Activated CD4-positive, alpha-beta memory T cell treated with anti-CD3 and anti-CD28 coated beads for 36 hours (primary cell): ENCODE measurements at regions not wholly inside any gene's neighbourhood (a gene's known extent, or its start where the extent isn't known, plus 50 kb on each side); places are given as distances from the start of the nearest gene placed in this dataset.
"Not testable (repeated sequence)": the region's sequence is repeated elsewhere in the genome, so short reads cannot be mapped to it uniquely, and the experiment has no call there.

Source experiments
- CTCF ChIA-PET: fragments of 350-600 bp; sonication (Branson Sonifier 250); formaldehyde crosslinking; loops from one replicate; lab custom pipeline; 2021; ENCODE audit warnings: antibody characterized with exemption, inconsistent platforms; lab: Charles Lee
- POLR2A ChIA-PET: fragments of 350-600 bp; sonication (Branson Sonifier 250); formaldehyde crosslinking; loops from one replicate; lab custom pipeline; 2021; ENCODE audit warnings: antibody characterized with exemption; lab: Charles Lee
- DNase-seq: peaks from one replicate; pipeline ENCODE4 v3.0.0-alpha.2; 2020
- H3K27ac Mint-ChIP-seq: one replicate; pipeline ENCODE4 v1.8.0; 2021; ENCODE audit warnings: mixed read lengths
- H3K27me3 Mint-ChIP-seq: one replicate; pipeline ENCODE4 v1.8.0; 2021; ENCODE audit warnings: mixed read lengths
- H3K36me3 Mint-ChIP-seq: one replicate; pipeline ENCODE4 v1.8.0; 2021; ENCODE audit warnings: mixed read lengths
- H3K4me1 Mint-ChIP-seq: one replicate; pipeline ENCODE4 v1.8.0; 2021; ENCODE audit warnings: low read depth, mixed read lengths
- H3K4me3 Mint-ChIP-seq: one replicate; pipeline ENCODE4 v1.8.0; 2021; ENCODE audit warnings: mild to moderate bottlenecking, mixed read lengths
- H3K9me3 Mint-ChIP-seq: one replicate; pipeline ENCODE4 v1.8.0; 2021; ENCODE audit warnings: mixed read lengths
- intact Hi-C: fragments of 100-400 bp; cut with micrococcal nuclease; formaldehyde crosslinking; loops from one replicate; pipeline ENCODE4 v1.15.1; 2023

GRCh38 chr13:111573801-111574200 lies 253.4 kb downstream of the TEX29 start:
- POLR2A ChIA-PET: no interaction called here

GRCh38 chr13:111575276-111575675 lies 254.8 kb downstream of the TEX29 start:
- intact Hi-C loops: no loop called here
- no peak overlapping the region for H3K27ac Mint-ChIP-seq
- DNase-seq: no peak
- no peak overlapping the region for H3K4me3 Mint-ChIP-seq
- H3K36me3 Mint-ChIP-seq: peaks cover 2% of the 10 kb centered on the region
- no peaks in the 10 kb centered on the region for H3K27me3 Mint-ChIP-seq
- no peaks in the 10 kb centered on the region for H3K4me1 Mint-ChIP-seq
- CTCF ChIA-PET: no interaction called here
- POLR2A ChIA-PET: no interaction called here
- peaks cover 20% of the 10 kb centered on the region for H3K9me3 Mint-ChIP-seq

More at GRCh38 chr13:111573801-111574200, 253.4 kb downstream of the TEX29 start:
- Mint-ChIP-seq H3K4me3 (no peak overlapping the region), H3K27me3 (peaks cover under 1% of the 10 kb centered on the region), H3K4me1 (no peaks in the 10 kb centered on the region), H3K27ac (no peak overlapping the region), H3K36me3 (peaks cover 2% of the 10 kb centered on the region), H3K9me3 (peaks cover 23% of the 10 kb centered on the region)
- DNase-seq: no peak
- intact Hi-C loops: no loop called here
- CTCF ChIA-PET: no interaction called here

- Mint-ChIP-seq H3K36me3 (peaks cover 2% of the 10 kb centered on the region), H3K4me3 (no peak overlapping the region), H3K4me1 (no peaks in the 10 kb centered on the region), H3K9me3 (peaks cover 20% of the 10 kb centered on the region), H3K27ac (no peak overlapping the region), H3K27me3 (no peaks in the 10 kb centered on the region)
- CTCF ChIA-PET: no interaction called here
- POLR2A ChIA-PET: no interaction called here
- intact Hi-C loops: no loop called here
- no peak for DNase-seq
Observed at GRCh38 chr13:111575719-111576118, 255.3 kb downstream of the TEX29 start.

- intact Hi-C loops: no loop called here
- ChIA-PET POLR2A (no interaction called here), CTCF (no interaction called here)
Observed at GRCh38 chr13:111577208-111577828, 256.9 kb downstream of the TEX29 start.

GRCh38 chr13:111577956-111578605 lies 257.6 kb downstream of the TEX29 start:
- H3K27ac Mint-ChIP-seq: no peak overlapping the region
- no peaks in the 10 kb centered on the region for H3K4me1 Mint-ChIP-seq
- ChIA-PET POLR2A (no interaction called here), CTCF (no interaction called here)
- no peak for DNase-seq
- intact Hi-C loops: no loop called here
- peaks cover 2% of the 10 kb centered on the region for H3K36me3 Mint-ChIP-seq
- H3K27me3 Mint-ChIP-seq: no peaks in the 10 kb centered on the region
- H3K4me3 Mint-ChIP-seq: no peak overlapping the region
- peaks cover 18% of the 10 kb centered on the region for H3K9me3 Mint-ChIP-seq

More at GRCh38 chr13:111577208-111577828, 256.9 kb downstream of the TEX29 start:
- DNase-seq: no peak
- Mint-ChIP-seq H3K4me1 (no peaks in the 10 kb centered on the region), H3K27ac (no peak overlapping the region), H3K9me3 (peaks cover 22% of the 10 kb centered on the region), H3K4me3 (no peak overlapping the region), H3K36me3 (peaks cover 2% of the 10 kb centered on the region), H3K27me3 (no peaks in the 10 kb centered on the region)

- H3K4me1 Mint-ChIP-seq: no peaks in the 10 kb centered on the region
- H3K4me3 Mint-ChIP-seq: no peak overlapping the region
- POLR2A ChIA-PET: no interaction called here
- CTCF ChIA-PET: no interaction called here
- H3K27ac Mint-ChIP-seq: no peak overlapping the region
- H3K9me3 Mint-ChIP-seq: peaks cover 2% of the 10 kb centered on the region
- intact Hi-C loops: no loop called here
- no peaks in the 10 kb centered on the region for H3K36me3 Mint-ChIP-seq
- no peak for DNase-seq
- no peaks in the 10 kb centered on the region for H3K27me3 Mint-ChIP-seq
Observed at GRCh38 chr13:111584101-111584672, 263.7 kb downstream of the TEX29 start.

- H3K27me3 Mint-ChIP-seq: no peaks in the 10 kb centered on the region
- no peak overlapping the region for H3K27ac Mint-ChIP-seq
- no peak overlapping the region for H3K4me3 Mint-ChIP-seq
- ChIA-PET POLR2A (no interaction called here), CTCF (no interaction called here)
- intact Hi-C loops: no loop called here
- H3K4me1 Mint-ChIP-seq: no peaks in the 10 kb centered on the region
- peaks cover 2% of the 10 kb centered on the region for H3K9me3 Mint-ChIP-seq
- DNase-seq: no peak
- H3K36me3 Mint-ChIP-seq: no peaks in the 10 kb centered on the region
Observed at GRCh38 chr13:111584870-111585269, 264.4 kb downstream of the TEX29 start.

- intact Hi-C loops: no loop called here
- H3K27me3 Mint-ChIP-seq: no peaks in the 10 kb centered on the region
- DNase-seq: no peak
- no peaks in the 10 kb centered on the region for H3K36me3 Mint-ChIP-seq
- H3K4me1 Mint-ChIP-seq: no peaks in the 10 kb centered on the region
- H3K9me3 Mint-ChIP-seq: no peaks in the 10 kb centered on the region
- no peak overlapping the region for H3K27ac Mint-ChIP-seq
- no peak overlapping the region for H3K4me3 Mint-ChIP-seq
- ChIA-PET CTCF (no interaction called here), POLR2A (no interaction called here)
Observed at GRCh38 chr13:111586291-111586690, 265.8 kb downstream of the TEX29 start.

- no peak for DNase-seq
- ChIA-PET POLR2A (no interaction called here), CTCF (no interaction called here)
- H3K4me3 Mint-ChIP-seq: no peak overlapping the region
- H3K27me3 Mint-ChIP-seq: no peaks in the 10 kb centered on the region
- intact Hi-C loops: no loop called here
- no peaks in the 10 kb centered on the region for H3K4me1 Mint-ChIP-seq
- no peaks in the 10 kb centered on the region for H3K36me3 Mint-ChIP-seq
- H3K27ac Mint-ChIP-seq: no peak overlapping the region
- H3K9me3 Mint-ChIP-seq: no peaks in the 10 kb centered on the region
Observed at GRCh38 chr13:111587249-111587648, 266.8 kb downstream of the TEX29 start.

- intact Hi-C loops: no loop called here
- Mint-ChIP-seq H3K9me3 (peaks cover 4% of the 10 kb centered on the region), H3K4me3 (no peak overlapping the region), H3K27me3 (no peaks in the 10 kb centered on the region), H3K36me3 (no peaks in the 10 kb centered on the region), H3K27ac (no peak overlapping the region), H3K4me1 (no peaks in the 10 kb centered on the region)
- ChIA-PET CTCF (no interaction called here), POLR2A (no interaction called here)
- no peak for DNase-seq
Observed at GRCh38 chr13:111589321-111589720, 268.9 kb downstream of the TEX29 start.

- intact Hi-C loops: no loop called here
- Mint-ChIP-seq H3K27me3 (no peaks in the 10 kb centered on the region), H3K4me1 (no peaks in the 10 kb centered on the region), H3K4me3 (no peak overlapping the region), H3K27ac (no peak overlapping the region), H3K9me3 (peaks cover 4% of the 10 kb centered on the region), H3K36me3 (no peaks in the 10 kb centered on the region)
- POLR2A ChIA-PET: no interaction called here
- CTCF ChIA-PET: no interaction called here
- no peak for DNase-seq
Observed at GRCh38 chr13:111589992-111590391, 269.6 kb downstream of the TEX29 start.

GRCh38 chr13:111590796-111591195 lies 270.4 kb downstream of the TEX29 start:
- ChIA-PET POLR2A (no interaction called here), CTCF (no interaction called here)
- no peak overlapping the region for H3K4me3 Mint-ChIP-seq

GRCh38 chr13:111593490-111593889 lies 273.0 kb downstream of the TEX29 start:
- CTCF ChIA-PET, H3K4me3 Mint-ChIP-seq, H3K27ac Mint-ChIP-seq, DNase-seq, POLR2A ChIA-PET, H3K36me3 Mint-ChIP-seq, H3K9me3 Mint-ChIP-seq, H3K4me1 Mint-ChIP-seq, intact Hi-C loops, H3K27me3 Mint-ChIP-seq: not testable (repeated sequence)

More at GRCh38 chr13:111590796-111591195, 270.4 kb downstream of the TEX29 start:
- DNase-seq: no peak
- peaks cover 4% of the 10 kb centered on the region for H3K9me3 Mint-ChIP-seq
- H3K4me1 Mint-ChIP-seq: no peaks in the 10 kb centered on the region
- no peaks in the 10 kb centered on the region for H3K27me3 Mint-ChIP-seq
- intact Hi-C loops: no loop called here
- no peak overlapping the region for H3K27ac Mint-ChIP-seq
- no peaks in the 10 kb centered on the region for H3K36me3 Mint-ChIP-seq
